OCI-LY3 (cell line): ENCODE measurements at regions not wholly inside any gene's neighbourhood (a gene's known extent, or its start where the extent isn't known, plus 50 kb on each side); places are given as distances from the start of the nearest gene placed in this dataset.

ENCODE experiments used
- CTCF ChIP-seq: fragments of 200-600, 300-600 bp; sonication (generic); IDR thresholded peaks from 2 replicates; pipeline ENCODE4 v1.5.1; 2014; ENCODE audit warnings: antibody characterized with exemption, low read length, low read depth
- EZH2phosphoT487 ChIP-seq: fragments of 200-600 bp; shearing (Covaris generic); IDR thresholded peaks from 2 replicates; pipeline ENCODE4 v1.6.1; 2018; ENCODE audit warnings: antibody characterized with exemption, mixed run types, low read depth

GRCh38 chr2:188131281-188131680, 160.4 kb upstream of the GULP1 start:
- no peak for TF ChIP-seq CTCF
- no peak for TF ChIP-seq EZH2phosphoT487
